NCI-H510A treated with DMSO at 0.1 percent for 48 hours (cell line): ENCODE measurements at regions not wholly inside any gene's neighbourhood (a gene's known extent, or its start where the extent isn't known, plus 50 kb on each side); places are given as distances from the start of the nearest gene placed in this dataset.

Experiments used
- DNase-seq: peaks from one replicate; lab custom pipeline; 2025; lab: John Stamatoyannopoulos, UW

DNA sequence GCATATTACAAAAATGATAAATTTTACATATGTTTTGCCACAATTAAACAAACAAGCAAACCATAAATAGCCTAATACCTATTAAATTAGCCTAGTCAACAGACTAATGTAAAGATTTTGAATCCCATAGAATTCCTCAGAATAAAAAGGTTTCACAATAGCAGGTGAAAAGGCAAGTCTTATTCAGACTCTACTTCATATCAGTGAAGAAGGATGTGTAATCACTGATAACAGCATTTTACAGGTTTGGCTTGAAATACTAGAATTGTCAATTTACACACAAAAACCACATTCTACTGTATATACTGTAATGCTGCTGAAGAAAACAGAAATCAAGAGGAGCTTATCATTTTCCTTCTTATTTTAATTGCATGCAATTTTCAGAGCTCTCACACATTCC is 90.8 kb upstream of the SSTR1 start:
- no peak for DNase-seq

DNA sequence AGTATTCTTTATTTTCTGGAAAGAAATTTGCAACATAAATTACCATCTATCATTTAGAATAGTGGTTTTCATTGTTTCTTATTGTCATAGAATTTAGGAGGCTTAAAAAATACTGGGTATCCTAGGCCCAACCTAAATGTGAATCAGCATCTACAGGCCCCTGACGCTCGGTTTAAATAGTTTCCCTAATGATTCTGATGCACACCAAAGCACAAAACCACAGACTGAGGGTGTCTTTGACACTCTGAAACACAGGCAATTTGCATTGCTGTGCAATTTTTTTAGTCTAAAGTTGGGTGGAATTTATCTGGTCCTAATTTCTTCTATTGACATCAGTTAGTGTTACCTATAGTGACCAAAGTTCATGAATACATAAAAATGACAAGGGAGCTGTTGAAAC is 87.6 kb upstream of the SSTR1 start:
- DNase-seq, result no peak

DNA sequence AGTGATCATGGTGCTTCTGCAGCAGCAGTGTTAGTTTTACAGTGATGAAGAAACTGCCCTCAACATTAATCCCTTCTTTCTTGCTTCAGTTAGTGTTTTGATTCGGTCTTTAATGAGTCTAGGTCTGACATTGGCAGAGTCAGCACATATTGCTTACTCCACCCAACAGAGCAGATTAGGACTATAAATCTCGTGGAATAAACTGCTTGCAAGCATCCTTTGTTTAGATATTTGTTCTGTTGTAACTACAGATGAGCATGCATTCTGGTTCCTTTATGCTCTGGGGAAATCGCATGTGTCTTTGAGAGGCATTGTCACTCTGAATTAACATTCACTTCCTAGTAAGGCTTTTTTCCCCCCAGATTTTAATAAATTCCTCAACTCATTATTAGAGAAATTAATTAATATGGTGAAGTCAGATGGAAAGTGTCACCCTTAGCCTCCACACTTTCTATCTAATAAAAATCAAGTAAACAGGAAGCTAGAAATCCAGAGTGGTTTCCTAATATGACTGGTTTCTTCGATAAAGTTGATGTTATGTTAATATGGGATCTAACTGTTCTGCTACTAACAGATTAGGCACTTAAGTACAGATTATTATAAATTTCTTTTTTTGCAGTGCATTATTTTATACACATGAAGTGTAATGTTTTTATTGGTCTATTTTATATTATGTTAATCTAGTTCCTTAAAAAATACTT is 86.2 kb upstream of the SSTR1 start:
- DNase-seq, result no peak

DNA sequence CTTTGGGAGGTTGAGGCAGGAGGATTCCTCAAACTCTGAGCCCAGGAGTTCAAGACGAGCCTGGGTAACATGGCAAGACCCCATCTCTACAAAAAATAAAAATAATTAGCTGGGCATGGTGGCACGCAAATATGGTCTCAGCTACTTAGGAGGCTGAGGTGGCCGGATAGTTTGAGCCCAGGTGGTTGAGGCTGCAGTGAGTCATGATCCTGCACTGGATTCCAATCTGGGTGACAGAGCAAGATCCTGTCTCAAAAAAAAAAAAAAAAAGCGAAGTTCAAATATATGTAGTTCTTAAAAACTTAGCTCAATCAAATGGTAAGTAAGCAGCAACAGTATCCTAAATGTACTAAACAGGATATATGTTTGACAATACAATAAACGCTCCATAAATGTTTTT is 85.5 kb upstream of the SSTR1 start:
- no peak for DNase-seq

GRCh38 chr14:38124506-38124905 is 83.2 kb upstream of the SSTR1 start:
- DNase-seq, result no peak

DNA sequence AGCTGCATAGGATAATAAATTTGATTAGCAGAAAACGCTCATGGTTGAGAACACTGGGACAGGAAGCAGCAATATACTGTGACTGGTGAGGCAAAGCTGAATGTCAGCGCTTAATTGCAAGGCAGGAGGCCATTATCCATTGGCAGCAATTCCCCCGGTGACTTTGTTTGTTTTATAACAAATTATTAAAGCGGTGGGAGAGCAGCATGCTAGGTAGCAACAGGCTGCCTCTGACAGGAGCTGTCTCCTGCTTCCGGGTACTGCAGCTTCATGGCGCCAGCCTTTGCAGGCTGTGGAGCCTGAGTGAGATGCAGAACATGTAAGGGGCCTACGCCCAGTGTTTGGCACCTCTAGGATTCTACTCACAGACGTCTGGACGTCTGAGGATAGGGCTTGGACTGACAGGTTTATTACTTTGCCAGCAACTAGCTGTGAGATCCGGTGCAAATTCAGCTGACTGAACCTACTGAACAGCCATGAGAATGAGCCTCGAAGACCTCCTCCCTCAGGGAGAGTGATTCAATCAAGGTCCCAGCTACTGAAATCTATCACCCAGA is 82.1 kb upstream of the SSTR1 start:
- DNase-seq, result peak; percentile 9

DNA sequence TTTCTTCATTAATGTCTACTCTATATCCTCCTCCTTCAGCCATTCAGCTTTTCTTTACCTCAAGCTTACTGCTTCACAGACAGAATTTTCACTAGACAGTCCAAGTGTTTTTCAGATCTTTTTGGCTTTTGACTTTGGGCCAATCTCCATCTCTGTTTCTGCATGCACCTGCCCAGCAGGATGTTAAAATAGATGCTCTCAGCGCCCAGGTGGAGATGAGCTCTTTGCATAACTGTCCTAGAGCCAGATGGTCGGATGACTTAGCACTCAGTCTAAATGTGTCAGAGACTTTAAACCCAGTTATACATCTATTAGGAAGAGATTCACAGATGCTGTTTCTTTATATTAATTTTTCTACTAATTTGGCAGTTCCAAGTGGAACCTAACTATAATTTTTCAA is 80.3 kb upstream of the SSTR1 start:
- DNase-seq, result peak; percentile 8

DNA sequence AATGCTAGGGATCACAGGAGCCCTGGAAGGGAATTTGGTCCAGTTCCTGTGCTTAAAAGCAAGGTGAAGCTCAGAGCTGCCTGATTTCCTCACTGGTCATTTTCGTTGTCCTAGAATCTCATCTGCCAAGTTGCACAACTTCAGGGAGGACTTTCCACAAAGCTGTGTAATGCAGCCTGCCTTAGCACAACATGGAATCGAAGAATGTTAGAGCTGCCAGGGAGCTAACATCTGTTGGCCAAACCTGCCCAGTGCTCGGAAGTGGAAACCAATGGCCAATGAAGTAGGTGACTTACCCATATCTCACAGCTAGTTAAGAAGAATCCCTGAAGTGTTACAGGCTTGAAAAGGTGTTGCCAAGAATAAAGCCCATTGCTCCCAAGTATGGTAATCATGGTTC is 79.9 kb upstream of the SSTR1 start:
- DNase-seq, result no peak

DNA sequence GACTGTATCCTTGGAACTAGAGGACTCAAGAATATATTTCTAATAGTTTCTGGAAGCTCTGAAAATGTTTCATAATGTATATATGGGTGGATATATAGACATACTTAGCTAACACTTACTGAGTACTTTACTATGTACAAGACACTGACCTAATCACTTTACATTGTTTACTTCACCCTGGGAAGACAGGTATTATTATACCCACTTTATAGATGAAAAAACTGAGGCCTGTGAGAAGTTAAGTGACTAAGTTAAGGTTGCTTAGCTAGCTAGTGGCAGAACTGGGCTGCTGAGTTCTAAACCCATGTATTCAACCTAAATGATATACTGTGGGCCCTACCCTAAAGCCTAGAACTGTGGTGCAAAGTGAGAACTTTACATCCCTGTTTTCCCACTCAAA is 79.1 kb upstream of the SSTR1 start:
- no peak for DNase-seq

DNA sequence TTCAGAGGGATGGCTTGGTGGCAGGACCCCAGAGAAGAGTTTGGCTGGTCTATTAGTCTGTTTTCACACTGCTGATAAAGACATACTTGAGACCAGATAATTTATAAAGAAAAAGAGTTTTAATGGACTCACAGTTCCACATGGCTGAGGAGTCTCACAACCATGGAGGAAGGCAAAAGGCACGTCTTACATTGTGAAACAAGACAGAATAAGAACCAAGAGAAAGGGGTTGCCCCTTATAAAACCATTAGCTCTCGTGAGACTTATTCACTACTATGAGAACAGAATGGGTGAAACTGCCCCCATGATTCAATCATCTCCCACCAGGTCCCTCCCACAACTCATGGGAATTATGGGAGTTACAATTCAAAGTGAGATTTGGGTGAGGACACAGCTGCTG is 78.5 kb upstream of the SSTR1 start:
- DNase-seq, result no peak

DNA sequence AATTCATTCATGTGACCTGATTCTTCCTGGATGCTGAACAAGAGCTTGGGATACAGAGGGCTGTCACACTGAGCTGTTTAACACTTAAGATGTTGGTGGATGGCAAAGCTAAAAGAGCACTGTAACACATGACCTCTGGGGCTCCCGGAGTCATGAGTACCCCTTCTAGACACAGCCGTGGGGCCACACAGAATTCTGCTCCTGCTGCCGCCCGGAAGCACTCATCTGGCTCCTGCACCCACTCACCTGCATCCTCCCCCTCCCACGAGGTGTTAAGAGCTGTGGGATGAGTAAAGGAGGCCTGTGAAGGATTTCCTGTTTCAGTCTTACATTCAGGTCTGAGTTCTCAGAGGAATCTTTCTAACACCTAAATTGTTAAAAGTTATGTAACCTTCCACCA is 78.0 kb upstream of the SSTR1 start:
- DNase-seq, result no peak

GRCh38 chr14:38134416-38135030 is 73.2 kb upstream of the SSTR1 start:
- no peak for DNase-seq

- no peak for DNase-seq
These were observed 72.4 kb upstream of the SSTR1 start for GRCh38 chr14:38135106-38135867.

- no peak for DNase-seq
These were observed 70.7 kb upstream of the SSTR1 start for GRCh38 chr14:38137005-38137404.

DNA sequence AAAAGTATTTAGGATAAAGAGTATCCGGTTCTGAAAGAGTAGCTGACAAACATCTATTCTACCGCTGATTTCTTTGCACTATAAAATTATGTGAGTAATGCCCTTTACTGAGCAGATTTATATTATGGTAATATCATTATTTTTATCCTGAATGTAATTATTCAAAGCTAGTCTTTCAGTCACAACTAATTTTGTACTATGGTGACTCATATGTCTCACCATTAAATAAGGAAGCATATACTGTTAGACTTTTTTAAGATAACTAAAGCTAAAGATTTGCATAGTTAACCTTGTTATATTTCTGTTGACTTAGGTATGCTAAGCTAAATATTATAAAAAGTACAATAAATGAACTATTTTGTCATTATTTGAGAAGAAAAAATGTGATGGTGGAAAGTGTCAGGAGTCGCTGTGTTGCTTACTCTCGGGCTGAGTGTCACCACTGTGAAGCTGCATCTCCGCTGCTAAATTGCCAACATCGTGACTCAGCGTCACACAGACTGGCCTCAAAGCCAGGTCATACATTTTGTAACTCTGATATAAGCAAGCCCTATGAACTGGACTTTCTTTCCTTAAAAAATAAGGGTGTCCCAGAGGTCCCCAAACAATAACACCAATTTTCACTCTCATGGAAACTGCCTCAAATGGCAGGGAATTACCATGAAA is 69.1 kb upstream of the SSTR1 start:
- DNase-seq, result no peak

DNA sequence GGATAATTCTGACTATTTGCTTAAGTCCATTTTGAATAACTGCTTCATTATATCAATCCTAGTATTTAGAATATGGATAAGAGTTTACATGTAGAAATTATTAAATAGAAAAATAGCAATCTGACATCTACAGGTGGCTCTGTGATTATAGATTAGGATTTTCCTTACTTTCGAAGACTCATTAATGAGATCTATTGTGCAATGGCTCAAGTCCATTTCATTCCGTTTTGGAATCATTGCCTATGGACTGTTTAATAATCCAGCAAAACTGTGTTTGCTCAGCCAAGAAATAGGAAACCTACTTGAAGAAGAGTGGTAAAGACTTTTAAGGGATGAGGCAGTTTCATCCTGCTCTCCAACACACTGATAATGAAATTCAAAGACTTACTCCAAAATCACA is 67.8 kb upstream of the SSTR1 start:
- DNase-seq, result no peak

- DNase-seq, result no peak
These were observed 64.5 kb upstream of the SSTR1 start for GRCh38 chr14:38143170-38143569.

DNA sequence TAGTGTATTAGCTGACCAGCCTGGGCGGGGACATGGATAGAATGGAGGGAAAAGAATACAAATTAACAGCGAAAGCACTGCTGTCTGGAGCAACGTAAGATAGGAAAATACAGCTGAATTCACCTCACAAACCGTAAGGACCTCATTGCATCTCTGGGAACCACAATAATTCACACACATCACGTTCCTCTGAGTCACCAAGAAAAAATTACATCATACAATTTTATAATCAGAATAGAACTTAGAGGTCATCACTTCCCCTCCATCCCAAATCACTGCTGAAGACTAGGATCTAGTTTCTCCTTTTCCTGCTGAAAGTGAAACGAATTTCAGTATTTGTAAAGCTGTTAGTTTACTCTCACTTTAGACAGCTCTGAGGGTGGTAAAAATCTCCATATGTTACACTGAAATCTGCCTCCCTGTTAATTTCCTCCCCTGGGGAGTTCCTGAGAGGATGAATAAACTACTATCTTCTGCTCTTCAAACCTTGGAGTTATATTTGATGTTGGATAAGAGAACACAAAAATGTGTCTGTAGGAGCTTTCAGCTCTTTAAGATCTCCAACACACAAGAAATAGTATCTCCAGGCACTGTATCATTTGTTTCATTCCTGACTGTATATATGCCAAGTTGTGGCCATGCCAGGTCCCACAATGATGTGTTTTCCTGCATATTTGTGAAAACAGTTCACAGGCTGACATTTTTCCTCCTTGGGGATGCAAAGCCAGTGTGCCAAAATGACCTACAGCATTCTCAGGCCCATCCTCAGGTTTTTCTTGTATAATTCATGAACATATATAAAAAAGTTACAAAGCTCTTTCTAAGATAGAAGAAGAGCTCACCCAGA is 63.8 kb upstream of the SSTR1 start:
- no peak for DNase-seq

DNA sequence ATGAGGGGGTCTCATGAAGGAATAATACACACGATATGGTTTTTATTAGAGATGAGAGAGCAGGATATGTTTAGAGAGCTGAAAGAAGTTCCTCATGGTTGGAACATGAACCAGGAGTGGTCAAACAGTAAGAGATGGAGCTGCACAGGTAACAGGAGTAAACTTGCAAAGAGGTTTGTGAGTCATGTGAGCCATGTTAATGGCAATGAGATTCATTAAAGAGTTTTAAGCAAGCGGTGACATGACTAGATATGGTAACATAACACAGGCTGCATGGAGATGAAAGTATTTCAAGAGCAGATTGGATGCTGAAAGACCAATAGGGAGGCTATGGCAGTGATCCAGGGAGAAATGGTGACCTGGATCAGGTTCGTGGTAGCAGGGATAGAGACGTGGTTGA is 62.6 kb upstream of the SSTR1 start:
- peak; percentile 11 for DNase-seq

DNA sequence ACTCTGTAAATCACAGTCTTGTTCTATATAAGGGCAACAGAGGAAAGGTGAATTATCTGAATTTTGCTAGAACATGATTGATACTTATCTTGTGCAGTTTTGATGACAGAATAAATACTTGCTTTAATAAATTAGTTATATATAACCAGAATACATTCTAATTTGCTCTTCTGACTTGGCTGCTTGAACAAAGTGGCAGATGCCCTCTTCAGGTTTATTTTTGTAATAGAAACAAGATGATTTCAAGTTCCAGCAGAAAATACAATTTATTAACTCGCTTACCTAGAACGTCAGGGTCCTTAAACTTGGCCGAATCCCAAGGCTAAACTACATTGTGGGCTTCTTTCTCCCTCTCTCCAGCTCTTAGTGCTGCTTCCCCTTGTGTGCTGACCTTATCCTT is 57.6 kb upstream of the SSTR1 start:
- no peak for DNase-seq
